ENCODE measurements at regions not wholly inside any gene's neighbourhood (a gene's known extent, or its start where the extent isn't known, plus 50 kb on each side); places are given as distances from the start of the nearest gene placed in this dataset.

- Histone ChIP-seq H2AK5ac (ENCODE audit: low read depth, low read length) (no peak overlapping the region), H2BK5ac (ENCODE audit: low read depth, low read length, poor library complexity, severe bottlenecking) (no peak overlapping the region), H2BK20ac (ENCODE audit: low read depth, low read length) (no peak overlapping the region), H4K5ac (ENCODE audit: low read depth, low read length) (no peak overlapping the region), H3K4me2 (ENCODE audit: low read depth, low read length) (no peak overlapping the region), H2AFZ (replicated peaks; ENCODE audit: low read length, poor library complexity) (no peak overlapping the region), H2BK15ac (ENCODE audit: low read depth, low read length) (no peak overlapping the region), H3K27ac (ENCODE audit: insufficient read depth, low read length) (no peak overlapping the region), H3K56ac (ENCODE audit: extremely low read depth, insufficient read depth, low read length) (no peak overlapping the region), H4K91ac (ENCODE audit: insufficient read depth, low read depth, low read length) (no peak overlapping the region), H3K27me3 (ENCODE audit: control insufficient read depth, insufficient read depth, low read length) (no peaks in the 10 kb centered on the region), H3K23ac (ENCODE audit: low read depth, low read length) (no peak overlapping the region), H3K18ac (ENCODE audit: low read depth, low read length) (no peak overlapping the region), H3K4me3 (ENCODE audit: insufficient read depth, low read depth, low read length) (no peak overlapping the region), H3K4me1 (ENCODE audit: control insufficient read depth, insufficient read depth, low read length) (no peaks in the 10 kb centered on the region), H3K79me1 (ENCODE audit: low read depth in 1 of 2, low read length in 2 of 2) (no peaks in the 10 kb centered on the region), H3K4ac (ENCODE audit: low read depth, low read length) (no peak overlapping the region), H4K20me1 (ENCODE audit: insufficient read depth, low read length) (no peaks in the 10 kb centered on the region), H2AK9ac (replicated peaks; ENCODE audit: low read depth, low read length, poor library complexity) (no peak overlapping the region), H2BK120ac (ENCODE audit: low read depth, low read length) (no peak overlapping the region), H3K9me1 (ENCODE audit: insufficient read depth, low read length) (no peaks in the 10 kb centered on the region), H3K9ac (ENCODE audit: low read depth, low read length) (no peak overlapping the region), H3K36me3 (ENCODE audit: control insufficient read depth, insufficient read depth, low read length) (no peaks in the 10 kb centered on the region), H4K8ac (ENCODE audit: low read depth in 2 of 2, low read length in 2 of 2) (no peak overlapping the region), H3K9me3 (ENCODE audit: control insufficient read depth, insufficient read depth, low read length) (peaks cover 4% of the 10 kb centered on the region), H3K14ac (replicated peaks; ENCODE audit: low read depth, low read length) (no peak overlapping the region)
- WGBS, 2 experiments (ENCODE audit: extremely low coverage in 2 of 2, insufficient read length in 1 of 2): no CpG with 5 or more reads among the region's 1 CpG
- no TSS peak for BruUV-seq (replicated peaks)
- POLR2A ChIA-PET (ENCODE audit: unreplicated experiment): no interaction called here
- in situ Hi-C loops (cut with MboI; ENCODE audit: low sequenced_read_pairs) (no loop called here), dilution Hi-C loops (cut with HindIII; ENCODE audit: low sequenced_read_pairs, unreplicated experiment) (no loop called here), intact Hi-C loops (cut with micrococcal nuclease) (no loop called here)
- no peak for ATAC-seq (ENCODE audit: low read depth)
- CTCF ChIA-PET: interaction anchor here (0.6 kb wide), 1 partner anchor 22 kb away, joined by 3 read pairs; no protein-coding TSS in a partner anchor
- TF ChIP-seq CEBPB (IDR thresholded peaks at IDR 0.05; ENCODE audit: low read depth, low read length): no peak
- no peak for TF ChIP-seq POLR2A (IDR thresholded peaks at IDR 0.05; ENCODE audit: low read depth, low read length)
- no peak for TF ChIP-seq NFE2L2 (IDR thresholded peaks at IDR 0.05; ENCODE audit: low read depth, low read length)
- TF ChIP-seq MXI1 (IDR thresholded peaks at IDR 0.05; ENCODE audit: borderline replicate concordance, low read depth, low read length): no peak
- DNase-seq: no peak
These were observed 152.9 kb downstream of the DNAJB9 start for GRCh38 chr7:108722561-108722960.
